ENCODE measurements at regions not wholly inside any gene's neighbourhood (a gene's known extent, or its start where the extent isn't known, plus 50 kb on each side); places are given as distances from the start of the nearest gene placed in this dataset.
"Not testable (repeated sequence)": the region's sequence is repeated elsewhere in the genome, so short reads cannot be mapped to it uniquely, and the experiment has no call there.

DNA sequence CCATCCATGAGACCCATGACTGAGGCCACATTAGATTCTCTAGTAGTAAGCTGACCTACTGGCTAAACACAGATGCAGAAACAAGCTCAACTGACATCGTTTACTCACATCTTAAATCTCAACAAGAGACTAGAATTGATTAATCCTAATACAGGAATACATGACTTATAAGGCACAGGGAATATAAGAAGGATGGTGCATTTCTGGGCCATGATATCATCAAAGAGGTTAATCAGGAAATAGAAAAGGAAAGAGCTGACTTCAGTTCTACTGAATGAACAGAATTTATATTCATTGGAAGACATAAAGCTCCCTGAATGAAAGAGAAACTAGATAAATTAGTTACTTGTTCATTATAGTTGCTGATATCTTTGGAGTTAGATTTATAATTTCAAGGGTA lies 1406.5 kb downstream of the STIM2 start:
- no peak for TF ChIP-seq CTCF (IDR thresholded peaks at IDR 0.05)
- no peaks in the 10 kb centered on the region for H3K4me1 ChIP-seq (ENCODE audit: low read depth)
- H3K9me3 ChIP-seq = peaks cover 2% of the 10 kb centered on the region
- H3K36me3 ChIP-seq (ENCODE audit: low read depth) = no peaks in the 10 kb centered on the region
- no peak overlapping the region for H3K4me3 ChIP-seq
- intact Hi-C loops (cut with DNase I, micrococcal nuclease) = no loop called here
- no peak for DNase-seq
- ATAC-seq = no peak

- no peaks in the 10 kb centered on the region for H3K4me1 ChIP-seq (ENCODE audit: low read depth)
- TF ChIP-seq CTCF (IDR thresholded peaks at IDR 0.05) = no peak
- ATAC-seq = no peak
- no peak overlapping the region for H3K4me3 ChIP-seq
- DNase-seq = no peak
- no peaks in the 10 kb centered on the region for H3K9me3 ChIP-seq
- H3K36me3 ChIP-seq (ENCODE audit: low read depth) = no peaks in the 10 kb centered on the region
- intact Hi-C loops (cut with DNase I, micrococcal nuclease) = no loop called here
These were observed 1408.8 kb downstream of the STIM2 start for GRCh38 chr4:28269426-28269825.

DNA sequence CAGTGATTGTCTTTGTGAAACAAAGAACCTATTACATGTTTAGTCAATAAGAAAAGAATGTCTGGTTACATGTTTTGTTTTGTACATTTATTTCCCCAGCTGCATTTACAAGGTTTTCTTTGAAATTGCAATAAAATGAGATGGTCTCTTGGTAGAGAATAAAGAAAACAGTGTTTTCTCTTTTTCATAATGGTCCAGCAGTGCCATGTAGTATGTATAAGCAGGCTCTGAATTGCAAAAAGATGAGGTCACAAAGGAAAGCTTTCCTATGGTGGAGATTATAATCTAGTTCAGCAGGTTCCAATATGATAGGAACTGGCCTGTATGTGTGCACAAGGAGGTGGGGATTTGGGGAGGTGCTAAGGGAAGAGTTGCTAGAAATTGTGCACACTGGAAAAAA lies 1417.3 kb downstream of the STIM2 start:
- H3K4me1 ChIP-seq (ENCODE audit: low read depth) = no peaks in the 10 kb centered on the region
- intact Hi-C loops (cut with DNase I, micrococcal nuclease) = no loop called here
- no peak for DNase-seq
- ATAC-seq = no peak
- no peak for TF ChIP-seq CTCF (IDR thresholded peaks at IDR 0.05)
- no peaks in the 10 kb centered on the region for H3K9me3 ChIP-seq
- H3K36me3 ChIP-seq (ENCODE audit: low read depth) = no peaks in the 10 kb centered on the region
- no peak overlapping the region for H3K4me3 ChIP-seq

DNA sequence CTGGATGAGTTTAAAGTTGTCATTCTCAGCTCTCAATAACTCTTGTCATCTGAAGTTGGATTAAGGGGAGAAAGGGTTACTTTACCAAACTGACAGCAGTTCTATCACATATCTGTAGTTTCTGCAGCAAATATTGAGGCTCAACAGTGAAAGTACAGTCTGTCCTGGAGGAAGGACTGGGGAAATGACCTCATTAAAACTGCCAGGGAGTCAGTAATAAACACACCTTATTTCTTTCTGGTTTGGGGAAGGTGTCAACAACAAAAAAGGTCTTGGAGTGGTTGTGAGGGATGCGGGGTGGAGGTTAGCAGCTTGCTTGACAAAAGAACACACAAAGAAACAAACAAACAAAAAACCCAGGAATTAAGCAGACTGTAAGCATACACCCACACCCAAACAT lies 1418.0 kb downstream of the STIM2 start:
- ATAC-seq (no peak), DNase-seq (no peak)
- no peaks in the 10 kb centered on the region for H3K36me3 ChIP-seq (ENCODE audit: low read depth)
- TF ChIP-seq CTCF (IDR thresholded peaks at IDR 0.05) = no peak
- no peaks in the 10 kb centered on the region for H3K9me3 ChIP-seq
- intact Hi-C loops (cut with DNase I, micrococcal nuclease) = no loop called here
- no peaks in the 10 kb centered on the region for H3K4me1 ChIP-seq (ENCODE audit: low read depth)
- no peak overlapping the region for H3K4me3 ChIP-seq

GRCh38 chr4:28279249-28279648 lies 1418.6 kb downstream of the STIM2 start:
- TF ChIP-seq CTCF (IDR thresholded peaks at IDR 0.05) = no peak
- ATAC-seq (no peak), DNase-seq (no peak)
- Histone ChIP-seq H3K9me3 (no peaks in the 10 kb centered on the region), H3K36me3 (ENCODE audit: low read depth) (no peaks in the 10 kb centered on the region), H3K4me3 (no peak overlapping the region), H3K4me1 (ENCODE audit: low read depth) (no peaks in the 10 kb centered on the region)
- intact Hi-C loops (cut with DNase I, micrococcal nuclease) = no loop called here

GRCh38 chr4:28286266-28286665 lies 1425.6 kb downstream of the STIM2 start:
- ATAC-seq; H3K4me3 ChIP-seq; H3K36me3 ChIP-seq (ENCODE audit: low read depth); H3K4me1 ChIP-seq (ENCODE audit: low read depth); DNase-seq; intact Hi-C loops (cut with DNase I, micrococcal nuclease); H3K9me3 ChIP-seq: not testable (repeated sequence)

Data from mucosa of descending colon (tissue), 3 donors.